LNCAP (cell line): ENCODE measurements at regions not wholly inside any gene's neighbourhood (a gene's known extent, or its start where the extent isn't known, plus 50 kb on each side); places are given as distances from the start of the nearest gene placed in this dataset.

Experiments
- TF ChIP-seq, protein P1 (sequence below): fragments of 450-650 bp; IDR thresholded peaks from 2 replicates; pipeline ENCODE4 v1.5.1; 2017; ENCODE audit warnings: mild to moderate bottlenecking

DNA sequence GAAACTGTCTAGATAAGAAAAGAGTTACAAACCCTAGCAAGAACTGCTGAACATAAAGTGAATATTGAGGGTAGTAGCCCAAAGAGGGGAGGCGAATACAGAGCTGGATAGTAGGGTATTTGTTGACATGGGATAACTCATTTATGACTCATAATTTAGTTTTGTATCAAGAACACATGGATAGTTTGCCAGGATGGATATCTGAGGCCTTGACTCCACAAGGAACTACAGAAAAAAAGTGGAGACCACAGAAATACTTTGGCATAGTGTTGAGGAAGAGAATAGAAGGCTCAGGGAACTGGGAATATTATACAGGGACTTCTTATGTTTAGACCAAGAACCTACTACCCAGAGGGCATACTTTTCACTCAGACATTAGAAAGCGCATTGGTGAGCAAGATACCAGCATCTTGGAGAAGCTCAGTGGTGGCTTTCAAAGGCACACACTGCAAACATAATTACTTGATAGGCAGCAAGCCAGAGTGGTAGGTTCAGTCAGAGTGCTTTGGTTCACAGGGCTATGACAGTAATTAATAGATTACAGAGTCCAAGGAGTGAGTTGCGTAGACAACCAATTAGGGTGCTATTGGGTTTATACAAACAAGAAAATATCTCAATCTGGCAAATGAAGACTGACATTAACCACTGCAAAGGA, 51.9 kb upstream of the ZBTB7C start:
- TF ChIP-seq, protein P1, sequence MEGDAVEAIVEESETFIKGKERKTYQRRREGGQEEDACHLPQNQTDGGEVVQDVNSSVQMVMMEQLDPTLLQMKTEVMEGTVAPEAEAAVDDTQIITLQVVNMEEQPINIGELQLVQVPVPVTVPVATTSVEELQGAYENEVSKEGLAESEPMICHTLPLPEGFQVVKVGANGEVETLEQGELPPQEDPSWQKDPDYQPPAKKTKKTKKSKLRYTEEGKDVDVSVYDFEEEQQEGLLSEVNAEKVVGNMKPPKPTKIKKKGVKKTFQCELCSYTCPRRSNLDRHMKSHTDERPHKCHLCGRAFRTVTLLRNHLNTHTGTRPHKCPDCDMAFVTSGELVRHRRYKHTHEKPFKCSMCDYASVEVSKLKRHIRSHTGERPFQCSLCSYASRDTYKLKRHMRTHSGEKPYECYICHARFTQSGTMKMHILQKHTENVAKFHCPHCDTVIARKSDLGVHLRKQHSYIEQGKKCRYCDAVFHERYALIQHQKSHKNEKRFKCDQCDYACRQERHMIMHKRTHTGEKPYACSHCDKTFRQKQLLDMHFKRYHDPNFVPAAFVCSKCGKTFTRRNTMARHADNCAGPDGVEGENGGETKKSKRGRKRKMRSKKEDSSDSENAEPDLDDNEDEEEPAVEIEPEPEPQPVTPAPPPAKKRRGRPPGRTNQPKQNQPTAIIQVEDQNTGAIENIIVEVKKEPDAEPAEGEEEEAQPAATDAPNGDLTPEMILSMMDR = no peak

DNA sequence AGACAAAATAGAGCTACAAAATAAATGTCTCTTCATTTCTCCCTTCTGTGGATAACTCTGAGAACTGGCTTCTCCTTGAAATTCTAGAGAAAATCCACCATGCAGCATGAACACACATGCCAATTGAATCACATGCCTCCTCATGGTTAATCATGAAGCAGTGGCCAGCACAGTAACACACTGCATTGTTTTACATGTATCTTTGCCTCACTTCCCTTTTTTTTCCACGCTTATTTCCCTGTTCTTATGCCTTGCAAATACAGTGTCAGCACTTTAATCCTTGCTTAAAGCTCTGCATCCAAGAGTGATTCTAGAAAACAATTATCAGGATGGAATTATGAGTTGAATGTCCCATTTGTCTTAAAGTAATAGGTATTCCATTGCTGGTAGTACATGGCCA, 50.3 kb upstream of the ZBTB7C start:
- TF ChIP-seq, protein P1 = no peak

DNA sequence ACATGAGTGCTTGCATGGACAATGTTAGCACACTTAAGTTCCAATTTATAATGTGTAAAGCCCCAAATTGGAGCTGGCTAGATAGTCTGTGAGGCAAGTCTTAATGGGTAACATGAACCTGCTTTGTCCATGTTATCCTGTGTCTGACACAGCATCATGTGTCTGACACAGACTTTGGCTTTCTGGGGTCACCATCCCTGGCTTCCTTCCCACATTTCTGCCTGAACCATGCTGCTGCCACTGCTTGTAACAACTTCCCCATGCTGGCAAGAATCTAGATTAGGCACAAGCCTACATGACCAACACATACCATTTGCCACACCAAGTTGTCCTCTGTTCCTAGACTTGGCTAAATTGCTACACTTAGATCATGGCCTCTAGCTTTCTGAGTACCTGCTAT, 49.8 kb upstream of the ZBTB7C start:
- TF ChIP-seq, protein P1 = no peak
